ENCODE measurements at regions not wholly inside any gene's neighbourhood (a gene's known extent, or its start where the extent isn't known, plus 50 kb on each side); places are given as distances from the start of the nearest gene placed in this dataset.

DNA sequence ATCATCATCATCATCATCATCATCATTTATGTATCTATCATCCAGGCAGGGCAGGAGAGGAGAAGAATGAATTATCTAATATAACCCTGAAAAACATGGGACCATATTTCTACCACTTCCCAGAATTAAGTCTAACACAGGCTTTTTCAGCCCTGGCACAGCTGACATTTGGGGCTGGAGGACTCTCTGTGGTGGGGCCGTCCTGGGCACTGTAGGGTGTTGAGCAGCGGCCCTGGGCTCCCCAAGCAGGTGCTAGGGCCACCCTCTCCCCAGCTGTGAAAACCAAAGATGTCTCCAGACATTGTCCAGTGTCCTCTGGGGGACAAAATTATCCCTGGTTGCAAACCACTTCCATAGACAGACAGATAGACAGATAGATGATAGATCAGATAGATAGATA is 288.4 kb downstream of the CRLF2 start:
- Mint-ChIP-seq H3K4me3 (no peak overlapping the region), H3K4me1 (no peaks in the 10 kb centered on the region), H3K27me3 (ENCODE audit: insufficient read depth, low read depth, poor library complexity) (peaks cover 2% of the 10 kb centered on the region), H3K9me3 (peaks cover 19% of the 10 kb centered on the region), H3K36me3 (ENCODE audit: low read depth) (peaks cover 16% of the 10 kb centered on the region), H3K27ac (no peak overlapping the region)
- no peaks in the 10 kb centered on the region for H4K20me1 ChIP-seq (replicated peaks; ENCODE audit: insufficient read depth)
- no peaks in the 10 kb centered on the region for H3K36me3 ChIP-seq (ENCODE audit: insufficient read depth)
- no peak overlapping the region for H2AFZ ChIP-seq
- no peaks in the 10 kb centered on the region for H3K4me1 ChIP-seq (ENCODE audit: insufficient read depth)
- H3K27me3 ChIP-seq (ENCODE audit: insufficient read depth), result no peaks in the 10 kb centered on the region
- no peaks in the 10 kb centered on the region for H3K79me2 ChIP-seq (replicated peaks; ENCODE audit: insufficient read depth)
- no peak for TF ChIP-seq ZNF114 (CRISPR knock-in tag; IDR thresholded peaks at IDR 0.05)
- H3F3A ChIP-seq (replicated peaks; ENCODE audit: low read depth), result no peaks in the 10 kb centered on the region
- no peak overlapping the region for H3K4me3 ChIP-seq
- no peak overlapping the region for H3K27ac ChIP-seq (ENCODE audit: low read depth)
- H3K4me2 ChIP-seq, result no peak overlapping the region
- no peaks in the 10 kb centered on the region for H3K9me2 ChIP-seq (ENCODE audit: insufficient read depth)
- DNase-seq (ENCODE audit: low spot score) (no peak), ATAC-seq (no peak)

DNA sequence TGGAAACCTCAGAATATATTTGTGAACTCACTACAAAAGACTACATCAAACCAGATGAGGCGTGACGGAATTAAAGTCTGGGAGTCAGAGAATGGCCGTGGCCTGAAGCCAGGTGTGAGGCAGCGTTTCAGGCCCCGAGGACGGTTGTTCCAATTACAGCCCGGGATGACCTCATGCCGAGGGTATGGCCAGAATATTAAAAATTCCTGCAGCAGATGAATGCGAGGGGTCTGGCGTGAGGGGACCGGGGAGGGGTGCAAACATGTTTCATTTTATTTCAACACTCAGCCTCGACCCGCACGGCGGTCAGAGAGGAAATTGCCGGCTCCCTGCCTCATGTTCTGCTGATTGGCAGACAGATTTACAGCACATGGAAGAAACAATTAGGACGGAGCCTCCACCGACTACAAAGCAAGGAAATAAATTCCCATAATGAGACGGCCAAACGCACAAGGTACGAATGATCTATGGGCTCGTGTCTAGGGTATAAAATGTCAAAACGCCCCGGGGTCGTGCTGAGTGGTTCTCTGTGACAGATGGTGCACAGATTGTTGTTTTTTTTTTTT is 289.7 kb downstream of the SHOX start:
- Histone ChIP-seq H3K27ac (ENCODE audit: low read depth) (no peak overlapping the region), H3K4me3 (no peak overlapping the region), H3K9me2 (ENCODE audit: insufficient read depth) (no peaks in the 10 kb centered on the region), H3K36me3 (ENCODE audit: insufficient read depth) (no peaks in the 10 kb centered on the region), H2AFZ (0 out of 2 replicates have a peak overlapping the region, but pooled peaks have one; percentile 59), H3K4me1 (ENCODE audit: insufficient read depth) (no peaks in the 10 kb centered on the region), H3K4me2 (no peak overlapping the region), H3K27me3 (ENCODE audit: insufficient read depth) (no peaks in the 10 kb centered on the region), H3F3A (replicated peaks; ENCODE audit: low read depth) (no peaks in the 10 kb centered on the region), H4K20me1 (replicated peaks; ENCODE audit: insufficient read depth) (no peaks in the 10 kb centered on the region), H3K79me2 (replicated peaks; ENCODE audit: insufficient read depth) (no peaks in the 10 kb centered on the region)
- no peak for DNase-seq (ENCODE audit: low spot score)
- Mint-ChIP-seq H3K4me3 (no peak overlapping the region), H3K9me3 (peaks cover 40% of the 10 kb centered on the region), H3K27ac (no peak overlapping the region), H3K27me3 (ENCODE audit: insufficient read depth, low read depth, poor library complexity) (peaks cover 2% of the 10 kb centered on the region), H3K4me1 (no peaks in the 10 kb centered on the region), H3K36me3 (ENCODE audit: low read depth) (peaks cover 14% of the 10 kb centered on the region)
- no peak for ATAC-seq
- TF ChIP-seq CTCF (conservative IDR thresholded peaks at IDR 0.05; ENCODE audit: low read depth in 2 of 2) (no peak), EZH2phosphoT487 (IDR thresholded peaks at IDR 0.05; ENCODE audit: unreplicated experiment) (no peak), EZH2 (IDR thresholded peaks at IDR 0.05; ENCODE audit: low read depth, unreplicated experiment) (no peak), STAT1 (IDR thresholded peaks at IDR 0.05; ENCODE audit: unreplicated experiment) (no peak), ZNF114 (CRISPR knock-in tag; IDR thresholded peaks at IDR 0.05) (no peak), JUNB (IDR thresholded peaks at IDR 0.05; ENCODE audit: unreplicated experiment) (no peak), ZNF331 (CRISPR knock-in tag; IDR thresholded peaks at IDR 0.05; ENCODE audit: low read depth) (no peak), POLR2AphosphoS5 (IDR thresholded peaks at IDR 0.05; ENCODE audit: low read depth) (no peak), NANOG (IDR thresholded peaks at IDR 0.05; ENCODE audit: borderline replicate concordance) (no peak)
- TF ChIP-seq, protein P1, sequence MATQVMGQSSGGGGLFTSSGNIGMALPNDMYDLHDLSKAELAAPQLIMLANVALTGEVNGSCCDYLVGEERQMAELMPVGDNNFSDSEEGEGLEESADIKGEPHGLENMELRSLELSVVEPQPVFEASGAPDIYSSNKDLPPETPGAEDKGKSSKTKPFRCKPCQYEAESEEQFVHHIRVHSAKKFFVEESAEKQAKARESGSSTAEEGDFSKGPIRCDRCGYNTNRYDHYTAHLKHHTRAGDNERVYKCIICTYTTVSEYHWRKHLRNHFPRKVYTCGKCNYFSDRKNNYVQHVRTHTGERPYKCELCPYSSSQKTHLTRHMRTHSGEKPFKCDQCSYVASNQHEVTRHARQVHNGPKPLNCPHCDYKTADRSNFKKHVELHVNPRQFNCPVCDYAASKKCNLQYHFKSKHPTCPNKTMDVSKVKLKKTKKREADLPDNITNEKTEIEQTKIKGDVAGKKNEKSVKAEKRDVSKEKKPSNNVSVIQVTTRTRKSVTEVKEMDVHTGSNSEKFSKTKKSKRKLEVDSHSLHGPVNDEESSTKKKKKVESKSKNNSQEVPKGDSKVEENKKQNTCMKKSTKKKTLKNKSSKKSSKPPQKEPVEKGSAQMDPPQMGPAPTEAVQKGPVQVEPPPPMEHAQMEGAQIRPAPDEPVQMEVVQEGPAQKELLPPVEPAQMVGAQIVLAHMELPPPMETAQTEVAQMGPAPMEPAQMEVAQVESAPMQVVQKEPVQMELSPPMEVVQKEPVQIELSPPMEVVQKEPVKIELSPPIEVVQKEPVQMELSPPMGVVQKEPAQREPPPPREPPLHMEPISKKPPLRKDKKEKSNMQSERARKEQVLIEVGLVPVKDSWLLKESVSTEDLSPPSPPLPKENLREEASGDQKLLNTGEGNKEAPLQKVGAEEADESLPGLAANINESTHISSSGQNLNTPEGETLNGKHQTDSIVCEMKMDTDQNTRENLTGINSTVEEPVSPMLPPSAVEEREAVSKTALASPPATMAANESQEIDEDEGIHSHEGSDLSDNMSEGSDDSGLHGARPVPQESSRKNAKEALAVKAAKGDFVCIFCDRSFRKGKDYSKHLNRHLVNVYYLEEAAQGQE (IDR thresholded peaks at IDR 0.05; ENCODE audit: unreplicated experiment), result no peak
- TF ChIP-seq, protein P2, sequence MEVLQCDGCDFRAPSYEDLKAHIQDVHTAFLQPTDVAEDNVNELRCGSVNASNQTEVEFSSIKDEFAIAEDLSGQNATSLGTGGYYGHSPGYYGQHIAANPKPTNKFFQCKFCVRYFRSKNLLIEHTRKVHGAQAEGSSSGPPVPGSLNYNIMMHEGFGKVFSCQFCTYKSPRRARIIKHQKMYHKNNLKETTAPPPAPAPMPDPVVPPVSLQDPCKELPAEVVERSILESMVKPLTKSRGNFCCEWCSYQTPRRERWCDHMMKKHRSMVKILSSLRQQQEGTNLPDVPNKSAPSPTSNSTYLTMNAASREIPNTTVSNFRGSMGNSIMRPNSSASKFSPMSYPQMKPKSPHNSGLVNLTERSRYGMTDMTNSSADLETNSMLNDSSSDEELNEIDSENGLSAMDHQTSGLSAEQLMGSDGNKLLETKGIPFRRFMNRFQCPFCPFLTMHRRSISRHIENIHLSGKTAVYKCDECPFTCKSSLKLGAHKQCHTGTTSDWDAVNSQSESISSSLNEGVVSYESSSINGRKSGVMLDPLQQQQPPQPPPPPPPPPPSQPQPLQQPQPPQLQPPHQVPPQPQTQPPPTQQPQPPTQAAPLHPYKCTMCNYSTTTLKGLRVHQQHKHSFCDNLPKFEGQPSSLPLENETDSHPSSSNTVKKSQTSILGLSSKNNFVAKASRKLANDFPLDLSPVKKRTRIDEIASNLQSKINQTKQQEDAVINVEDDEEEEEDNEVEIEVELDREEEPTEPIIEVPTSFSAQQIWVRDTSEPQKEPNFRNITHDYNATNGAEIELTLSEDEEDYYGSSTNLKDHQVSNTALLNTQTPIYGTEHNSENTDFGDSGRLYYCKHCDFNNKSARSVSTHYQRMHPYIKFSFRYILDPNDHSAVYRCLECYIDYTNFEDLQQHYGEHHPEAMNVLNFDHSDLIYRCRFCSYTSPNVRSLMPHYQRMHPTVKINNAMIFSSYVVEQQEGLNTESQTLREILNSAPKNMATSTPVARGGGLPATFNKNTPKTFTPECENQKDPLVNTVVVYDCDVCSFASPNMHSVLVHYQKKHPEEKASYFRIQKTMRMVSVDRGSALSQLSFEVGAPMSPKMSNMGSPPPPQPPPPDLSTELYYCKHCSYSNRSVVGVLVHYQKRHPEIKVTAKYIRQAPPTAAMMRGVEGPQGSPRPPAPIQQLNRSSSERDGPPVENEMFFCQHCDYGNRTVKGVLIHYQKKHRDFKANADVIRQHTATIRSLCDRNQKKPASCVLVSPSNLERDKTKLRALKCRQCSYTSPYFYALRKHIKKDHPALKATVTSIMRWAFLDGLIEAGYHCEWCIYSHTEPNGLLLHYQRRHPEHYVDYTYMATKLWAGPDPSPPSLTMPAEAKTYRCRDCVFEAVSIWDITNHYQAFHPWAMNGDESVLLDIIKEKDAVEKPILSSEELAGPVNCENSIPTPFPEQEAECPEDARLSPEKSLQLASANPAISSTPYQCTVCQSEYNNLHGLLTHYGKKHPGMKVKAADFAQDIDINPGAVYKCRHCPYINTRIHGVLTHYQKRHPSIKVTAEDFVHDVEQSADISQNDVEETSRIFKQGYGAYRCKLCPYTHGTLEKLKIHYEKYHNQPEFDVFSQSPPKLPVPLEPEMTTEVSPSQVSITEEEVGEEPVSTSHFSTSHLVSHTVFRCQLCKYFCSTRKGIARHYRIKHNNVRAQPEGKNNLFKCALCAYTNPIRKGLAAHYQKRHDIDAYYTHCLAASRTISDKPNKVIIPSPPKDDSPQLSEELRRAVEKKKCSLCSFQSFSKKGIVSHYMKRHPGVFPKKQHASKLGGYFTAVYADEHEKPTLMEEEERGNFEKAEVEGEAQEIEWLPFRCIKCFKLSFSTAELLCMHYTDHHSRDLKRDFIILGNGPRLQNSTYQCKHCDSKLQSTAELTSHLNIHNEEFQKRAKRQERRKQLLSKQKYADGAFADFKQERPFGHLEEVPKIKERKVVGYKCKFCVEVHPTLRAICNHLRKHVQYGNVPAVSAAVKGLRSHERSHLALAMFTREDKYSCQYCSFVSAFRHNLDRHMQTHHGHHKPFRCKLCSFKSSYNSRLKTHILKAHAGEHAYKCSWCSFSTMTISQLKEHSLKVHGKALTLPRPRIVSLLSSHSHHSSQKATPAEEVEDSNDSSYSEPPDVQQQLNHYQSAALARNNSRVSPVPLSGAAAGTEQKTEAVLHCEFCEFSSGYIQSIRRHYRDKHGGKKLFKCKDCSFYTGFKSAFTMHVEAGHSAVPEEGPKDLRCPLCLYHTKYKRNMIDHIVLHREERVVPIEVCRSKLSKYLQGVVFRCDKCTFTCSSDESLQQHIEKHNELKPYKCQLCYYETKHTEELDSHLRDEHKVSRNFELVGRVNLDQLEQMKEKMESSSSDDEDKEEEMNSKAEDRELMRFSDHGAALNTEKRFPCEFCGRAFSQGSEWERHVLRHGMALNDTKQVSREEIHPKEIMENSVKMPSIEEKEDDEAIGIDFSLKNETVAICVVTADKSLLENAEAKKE (CRISPR knock-in tag; IDR thresholded peaks at IDR 0.05), result no peak

Data from GM23338 (cell line).